ENCODE measurements at regions not wholly inside any gene's neighbourhood (a gene's known extent, or its start where the extent isn't known, plus 50 kb on each side); places are given as distances from the start of the nearest gene placed in this dataset.

- Histone ChIP-seq H3K4me1 (ENCODE audit: control insufficient read depth in 1 of 2, insufficient read depth in 2 of 2, low read length in 2 of 2) (no peaks in the 10 kb centered on the region), H3K36me3 (ENCODE audit: control insufficient read depth in 1 of 2, insufficient read depth in 2 of 2, low read length in 2 of 2) (no peaks in the 10 kb centered on the region), H3K9me3 (ENCODE audit: control insufficient read depth in 1 of 2, insufficient read depth in 1 of 2, low read depth in 1 of 2, low read length in 2 of 2) (no peaks in the 10 kb centered on the region; a peak in 1 of 4 replicates), H3K27me3 (ENCODE audit: insufficient read depth, low read length) (no peaks in the 10 kb centered on the region), H3K9me2 (ENCODE audit: insufficient read depth) (no peaks in the 10 kb centered on the region), H2AFZ (ENCODE audit: low read depth, low read length, poor library complexity, severe bottlenecking) (no peak overlapping the region), H3K4me2 (ENCODE audit: low read length) (no peak overlapping the region), H4K20me1 (ENCODE audit: insufficient read depth) (no peaks in the 10 kb centered on the region), H3K27ac (ENCODE audit: low read depth, low read length) (no peak overlapping the region), H3K4me3 (replicated peaks in 1 of 2; ENCODE audit: low read depth in 1 of 2, low read length in 2 of 2) (no peak overlapping the region), H3K9ac (ENCODE audit: low read length) (no peak overlapping the region), H3K79me2 (ENCODE audit: insufficient read depth, low read length) (no peaks in the 10 kb centered on the region)
- DNase-seq (ENCODE audit: low read depth, low spot score), result no peak
- ATAC-seq, result no peak
- intact Hi-C loops (cut with micrococcal nuclease), result no loop called here
- no TSS peak for BruUV-seq (replicated peaks)
- ChIA-PET POLR2A (no interaction called here), CTCF (no interaction called here), RAD21 (ENCODE audit: low non-redundant PET in 1 of 2, low total read pairs in 2 of 2, uncharacterized antibody in 2 of 2, unreplicated experiment in 2 of 2) (no interaction called here)
- TF ChIP-seq, protein P1, sequence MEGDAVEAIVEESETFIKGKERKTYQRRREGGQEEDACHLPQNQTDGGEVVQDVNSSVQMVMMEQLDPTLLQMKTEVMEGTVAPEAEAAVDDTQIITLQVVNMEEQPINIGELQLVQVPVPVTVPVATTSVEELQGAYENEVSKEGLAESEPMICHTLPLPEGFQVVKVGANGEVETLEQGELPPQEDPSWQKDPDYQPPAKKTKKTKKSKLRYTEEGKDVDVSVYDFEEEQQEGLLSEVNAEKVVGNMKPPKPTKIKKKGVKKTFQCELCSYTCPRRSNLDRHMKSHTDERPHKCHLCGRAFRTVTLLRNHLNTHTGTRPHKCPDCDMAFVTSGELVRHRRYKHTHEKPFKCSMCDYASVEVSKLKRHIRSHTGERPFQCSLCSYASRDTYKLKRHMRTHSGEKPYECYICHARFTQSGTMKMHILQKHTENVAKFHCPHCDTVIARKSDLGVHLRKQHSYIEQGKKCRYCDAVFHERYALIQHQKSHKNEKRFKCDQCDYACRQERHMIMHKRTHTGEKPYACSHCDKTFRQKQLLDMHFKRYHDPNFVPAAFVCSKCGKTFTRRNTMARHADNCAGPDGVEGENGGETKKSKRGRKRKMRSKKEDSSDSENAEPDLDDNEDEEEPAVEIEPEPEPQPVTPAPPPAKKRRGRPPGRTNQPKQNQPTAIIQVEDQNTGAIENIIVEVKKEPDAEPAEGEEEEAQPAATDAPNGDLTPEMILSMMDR (IDR thresholded peaks at IDR 0.05 in 2 of 3, conservative IDR thresholded peaks at IDR 0.05 in 1 of 3; ENCODE audit: borderline replicate concordance in 1 of 3, insufficient read depth in 1 of 3, low read depth in 2 of 3, low read length in 2 of 3), result no peak
- no peak for TF ChIP-seq YY1 (IDR thresholded peaks at IDR 0.05; ENCODE audit: extremely low read depth, insufficient replicate concordance, low read depth, low read length)
- TF ChIP-seq REST (IDR thresholded peaks at IDR 0.05; ENCODE audit: low read depth), result no peak
- no peak for TF ChIP-seq SP1 (IDR thresholded peaks at IDR 0.05; ENCODE audit: low read depth)
- no peak for TF ChIP-seq POLR2AphosphoS5 (IDR thresholded peaks at IDR 0.05; ENCODE audit: low read depth, low read length)
- TF ChIP-seq MAX (IDR thresholded peaks at IDR 0.05), result no peak
Observed at GRCh38 chr7:138324941-138325340, 135.1 kb upstream of the TRIM24 start.

All from HCT116 (cell line).